Karpas-422 (cell line): ENCODE measurements at regions not wholly inside any gene's neighbourhood (a gene's known extent, or its start where the extent isn't known, plus 50 kb on each side); places are given as distances from the start of the nearest gene placed in this dataset.

Experiments
- DNase-seq: peaks from one replicate; pipeline ENCODE4 v3.0.0-alpha.2; 2015
- H2AFZ ChIP-seq: fragments of 200-600 bp; sonication (generic); 2 replicates; pipeline ENCODE4 v1.6.1; 2014; ENCODE audit warnings: antibody characterized with exemption, low read length, mixed read lengths
- H3K27ac ChIP-seq: fragments of 200-600 bp; sonication (generic); 2 replicates; pipeline ENCODE4 v1.5.1; 2014; ENCODE audit warnings: mild to moderate bottlenecking, low read length, moderate library complexity
- H3K27me3 ChIP-seq: fragments of 200-600 bp; sonication (generic); 2 replicates; pipeline ENCODE4 v1.6.1; 2014; ENCODE audit warnings: low read length, mixed read lengths
- H3K36me3 ChIP-seq: fragments of 200-600 bp; sonication (generic); 2 replicates; pipeline ENCODE4 v1.6.1; 2014; ENCODE audit warnings: low read length, mixed read lengths; ENCODE audit not compliant: insufficient read depth
- H3K4me1 ChIP-seq: fragments of 200-600 bp; sonication (generic); 2 replicates; pipeline ENCODE4 v1.6.1; 2014; ENCODE audit warnings: mild to moderate bottlenecking, low read length, mixed read lengths
- H3K4me2 ChIP-seq: fragments of 200-600 bp; sonication (generic); 2 replicates; pipeline ENCODE4 v1.6.1; 2014; ENCODE audit warnings: low read length, low read depth, mild to moderate bottlenecking; ENCODE audit not compliant: poor library complexity, severe bottlenecking
- H3K4me3 ChIP-seq: fragments of 200-600 bp; sonication (generic); 2 replicates; pipeline ENCODE4 v1.5.1; 2014; ENCODE audit warnings: mild to moderate bottlenecking, antibody characterized with exemption, low read length, mixed read lengths
- H3K79me2 ChIP-seq: fragments of 200-600 bp; sonication (generic); 2 replicates; pipeline ENCODE4 v1.6.1; 2014; ENCODE audit warnings: mild to moderate bottlenecking, low read length, mixed read lengths
- H3K9ac ChIP-seq: fragments of 200-600 bp; sonication (generic); 2 replicates; pipeline ENCODE4 v1.6.0; 2014; ENCODE audit warnings: low read length
- H3K9me2 ChIP-seq: fragments of 200-600 bp; sonication (generic), shearing (Covaris generic); replicated peaks from 2 replicates; pipeline ENCODE4 v1.6.0; 2014; ENCODE audit warnings: mild to moderate bottlenecking, low read length, moderate library complexity; ENCODE audit not compliant: insufficient read depth
- H3K9me3 ChIP-seq: fragments of 300-700, 200-600 bp; sonication (generic); 2 replicates; pipeline ENCODE4 v1.6.1; 2014; ENCODE audit warnings: low read length, mixed read lengths
- H4K20me1 ChIP-seq: fragments of 200-600 bp; sonication (generic); 2 replicates; pipeline ENCODE4 v1.6.1; 2014; ENCODE audit warnings: mild to moderate bottlenecking, antibody characterized with exemption, low read length, low read depth; ENCODE audit not compliant: insufficient read depth

- H3K9me3 ChIP-seq = peaks cover 20% of the 10 kb centered on the region
- no peak overlapping the region for H3K9ac ChIP-seq
- no peak for DNase-seq
- H4K20me1 ChIP-seq = no peaks in the 10 kb centered on the region
- H3K4me2 ChIP-seq = no peak overlapping the region
- H3K36me3 ChIP-seq = no peaks in the 10 kb centered on the region
- H3K9me2 ChIP-seq = no peaks in the 10 kb centered on the region
- no peak overlapping the region for H3K4me3 ChIP-seq
- H3K27ac ChIP-seq = no peak overlapping the region
- H3K4me1 ChIP-seq = no peaks in the 10 kb centered on the region
- H3K79me2 ChIP-seq = no peaks in the 10 kb centered on the region
- H3K27me3 ChIP-seq = no peaks in the 10 kb centered on the region
- no peak overlapping the region for H2AFZ ChIP-seq
These were observed 161.0 kb upstream of the ANKRD50 start for GRCh38 chr4:124873361-124874171.

GRCh38 chr4:124872659-124873058 lies 160.1 kb upstream of the ANKRD50 start:
- Histone ChIP-seq H3K9ac (no peak overlapping the region), H3K4me1 (no peaks in the 10 kb centered on the region), H4K20me1 (no peaks in the 10 kb centered on the region), H3K9me3 (peaks cover 21% of the 10 kb centered on the region), H3K36me3 (no peaks in the 10 kb centered on the region), H3K4me2 (no peak overlapping the region), H3K79me2 (no peaks in the 10 kb centered on the region), H3K9me2 (no peaks in the 10 kb centered on the region), H3K27ac (no peak overlapping the region), H3K27me3 (no peaks in the 10 kb centered on the region), H2AFZ (no peak overlapping the region), H3K4me3 (no peak overlapping the region)
- no peak for DNase-seq

- Histone ChIP-seq H3K9ac (no peak overlapping the region), H2AFZ (no peak overlapping the region), H3K4me1 (no peaks in the 10 kb centered on the region), H3K27me3 (no peaks in the 10 kb centered on the region), H3K4me2 (no peak overlapping the region), H3K4me3 (no peak overlapping the region), H3K27ac (no peak overlapping the region), H3K79me2 (no peaks in the 10 kb centered on the region), H3K9me3 (peaks cover 21% of the 10 kb centered on the region), H4K20me1 (no peaks in the 10 kb centered on the region), H3K36me3 (no peaks in the 10 kb centered on the region), H3K9me2 (no peaks in the 10 kb centered on the region)
- no peak for DNase-seq
These were observed 157.5 kb upstream of the ANKRD50 start for GRCh38 chr4:124869961-124870495.

GRCh38 chr4:124868495-124868894 lies 156.0 kb upstream of the ANKRD50 start:
- DNase-seq = no peak
- Histone ChIP-seq H3K36me3 (no peaks in the 10 kb centered on the region), H2AFZ (no peak overlapping the region), H4K20me1 (no peaks in the 10 kb centered on the region), H3K27me3 (no peaks in the 10 kb centered on the region), H3K4me3 (no peak overlapping the region), H3K9me3 (peaks cover 23% of the 10 kb centered on the region), H3K9me2 (no peaks in the 10 kb centered on the region), H3K4me1 (no peaks in the 10 kb centered on the region), H3K27ac (no peak overlapping the region), H3K9ac (no peak overlapping the region), H3K4me2 (no peak overlapping the region), H3K79me2 (no peaks in the 10 kb centered on the region)

- Histone ChIP-seq H3K4me3 (no peak overlapping the region), H3K27ac (no peak overlapping the region), H4K20me1 (no peaks in the 10 kb centered on the region), H3K9me2 (no peaks in the 10 kb centered on the region), H2AFZ (no peak overlapping the region), H3K4me2 (no peak overlapping the region), H3K36me3 (no peaks in the 10 kb centered on the region), H3K9ac (no peak overlapping the region), H3K79me2 (no peaks in the 10 kb centered on the region), H3K27me3 (no peaks in the 10 kb centered on the region), H3K4me1 (no peaks in the 10 kb centered on the region), H3K9me3 (peaks cover 23% of the 10 kb centered on the region)
- no peak for DNase-seq
These were observed 155.0 kb upstream of the ANKRD50 start for GRCh38 chr4:124867536-124867935.

GRCh38 chr4:124866301-124866700 lies 153.8 kb upstream of the ANKRD50 start:
- Histone ChIP-seq H3K4me3 (no peak overlapping the region), H3K27ac (no peak overlapping the region), H3K36me3 (no peaks in the 10 kb centered on the region), H3K9ac (no peak overlapping the region), H2AFZ (no peak overlapping the region), H3K4me2 (no peak overlapping the region), H3K9me3 (peaks cover 23% of the 10 kb centered on the region), H3K79me2 (no peaks in the 10 kb centered on the region), H3K9me2 (no peaks in the 10 kb centered on the region), H3K4me1 (no peaks in the 10 kb centered on the region), H4K20me1 (no peaks in the 10 kb centered on the region), H3K27me3 (no peaks in the 10 kb centered on the region)
- DNase-seq = no peak

GRCh38 chr4:124863040-124863545 lies 150.6 kb upstream of the ANKRD50 start:
- Histone ChIP-seq H3K27ac (no peak overlapping the region), H3K9ac (no peak overlapping the region), H3K4me2 (no peak overlapping the region), H4K20me1 (no peaks in the 10 kb centered on the region), H3K4me3 (no peak overlapping the region), H3K36me3 (no peaks in the 10 kb centered on the region), H3K9me3 (peaks cover 24% of the 10 kb centered on the region), H2AFZ (no peak overlapping the region), H3K79me2 (no peaks in the 10 kb centered on the region), H3K9me2 (no peaks in the 10 kb centered on the region), H3K4me1 (no peaks in the 10 kb centered on the region), H3K27me3 (no peaks in the 10 kb centered on the region)
- no peak for DNase-seq

GRCh38 chr4:124862261-124862660 lies 149.7 kb upstream of the ANKRD50 start:
- no peak for DNase-seq
- Histone ChIP-seq H3K27me3 (no peaks in the 10 kb centered on the region), H3K4me2 (no peak overlapping the region), H3K4me1 (no peaks in the 10 kb centered on the region), H4K20me1 (no peaks in the 10 kb centered on the region), H2AFZ (no peak overlapping the region), H3K9me3 (peaks cover 22% of the 10 kb centered on the region), H3K36me3 (no peaks in the 10 kb centered on the region), H3K4me3 (no peak overlapping the region), H3K79me2 (no peaks in the 10 kb centered on the region), H3K27ac (no peak overlapping the region), H3K9me2 (no peaks in the 10 kb centered on the region), H3K9ac (no peak overlapping the region)
